Gastrocnemius medialis (tissue), 4 donors: ENCODE measurements at regions not wholly inside any gene's neighbourhood (a gene's known extent, or its start where the extent isn't known, plus 50 kb on each side); places are given as distances from the start of the nearest gene placed in this dataset.
"Not testable (repeated sequence)": the region's sequence is repeated elsewhere in the genome, so short reads cannot be mapped to it uniquely, and the experiment has no call there.

ENCODE experiments used
- ATAC-seq, 2 donors: fragments of 150-250 bp; one replicate each; pipeline ENCODE4 v1.9.1; 2016
- DNase-seq, 2 donors: peaks; one replicate each; pipeline ENCODE4 v3.0.0-alpha.2; 2019
- H3K27ac ChIP-seq, 4 donors: fragments of 200-600 bp; sonication (generic); 1 replicate in 1 of 4; 2 replicates in 3 of 4; pipeline ENCODE4 v1.5.1; 2016 to 2018; ENCODE audit warnings: mild to moderate bottlenecking in 2 of 4, moderate library complexity in 1 of 4
- H3K27me3 ChIP-seq, 3 donors: fragments of 200-600 bp; sonication (generic) in 2 of 3; 1 replicate in 1 of 3; 2 replicates in 2 of 3; pipeline versions ENCODE4 v1.5.1 to v1.6.0; 2016 to 2019; ENCODE audit warnings: mild to moderate bottlenecking in 1 of 3, moderate library complexity in 1 of 3
- H3K36me3 ChIP-seq, 2 donors: fragments of 200-600 bp; sonication (generic) in 1 of 2; one replicate each; pipeline ENCODE4 v1.5.1; 2017 to 2018
- H3K4me1 ChIP-seq, 2 donors: fragments of 200-600 bp; sonication (generic) in 1 of 2; one replicate each; pipeline ENCODE4 v1.5.1; 2016 to 2017; ENCODE audit warnings: mild to moderate bottlenecking in 2 of 2
- H3K4me3 ChIP-seq, 4 donors: fragments of 200-600 bp; sonication (generic) in 3 of 4; 1 replicate in 1 of 4; 2 replicates in 3 of 4; pipeline ENCODE4 v1.5.1; 2016 to 2019; ENCODE audit warnings: mild to moderate bottlenecking in 2 of 4
- H3K9me3 ChIP-seq, 3 donors: fragments of 200-600 bp; sonication (generic) in 2 of 3; 1 replicate in 1 of 3; 2 replicates in 2 of 3; pipeline ENCODE4 v1.5.1; 2016 to 2019
- POLR2A ChIP-seq, 2 donors: fragments of 450-650 bp; IDR thresholded peaks; one replicate each; pipeline ENCODE4 v1.6.1; 2017; ENCODE audit warnings: antibody characterized with exemption in 2 of 2, mild to moderate bottlenecking in 2 of 2, moderate library complexity in 2 of 2
- in situ Hi-C, 4 donors: fragments of 200-750 bp; cut with MboI; loops; one replicate each; pipeline versions ENCODE4 v1.15.0 to v1.8.0; 2017; ENCODE audit warnings: low sequenced_read_pairs in 4 of 4
- intact Hi-C: fragments of 100-400 bp; cut with DNase I; formaldehyde crosslinking; loops from one replicate; pipeline ENCODE4 v1.15.1; 2023; ENCODE audit warnings: low total_unique reads
- TF ChIP-seq, protein P1 (sequence below), 5 experiments: fragments of 450-650 bp in 3 of 5; fragments of 200-600 bp in 2 of 5; sonication (generic) in 2 of 5; IDR thresholded peaks in 4 of 5; conservative IDR thresholded peaks in 1 of 5; 1 replicate in 4 of 5; 2 replicates in 1 of 5; pipeline ENCODE4 v1.5.1; 2016 to 2019; ENCODE audit warnings: antibody characterized with exemption in 5 of 5, mild to moderate bottlenecking in 3 of 5, moderate library complexity in 3 of 5

DNA sequence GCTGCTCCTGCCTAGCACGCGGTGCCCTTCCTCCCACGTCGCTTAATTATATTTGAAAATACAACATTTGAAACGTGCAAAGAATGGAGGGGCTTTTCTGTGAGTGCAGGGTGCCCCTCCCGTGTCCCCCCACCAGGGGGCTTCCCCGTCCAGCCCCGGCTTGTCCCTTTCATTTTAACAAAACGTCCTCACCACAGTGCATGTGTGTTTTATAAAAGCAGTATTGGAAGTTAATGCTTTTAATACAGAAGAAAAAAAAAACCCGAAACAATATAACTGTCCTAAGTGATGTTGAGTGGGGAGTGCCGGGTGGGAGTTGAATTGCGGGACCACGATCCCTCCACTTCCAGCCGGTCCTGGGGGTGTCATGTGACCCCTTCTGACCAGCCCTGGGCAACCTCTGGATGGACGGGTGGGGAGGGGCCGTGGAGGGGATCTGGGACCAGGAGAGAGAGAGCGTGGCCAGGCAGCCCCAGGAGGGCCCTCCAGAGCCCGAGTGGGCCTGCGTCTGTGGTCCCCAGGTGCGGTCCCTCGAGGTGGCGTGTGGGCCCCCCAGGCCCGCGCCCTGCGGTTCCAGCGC, 155.3 kb downstream of the TMEM121 start:
- H3K4me1 ChIP-seq, intact Hi-C loops, H3K27me3 ChIP-seq, H3K27ac ChIP-seq, H3K4me3 ChIP-seq, H3K9me3 ChIP-seq, DNase-seq, in situ Hi-C loops, H3K36me3 ChIP-seq, ATAC-seq: not testable (repeated sequence)

GRCh38 chr14:105682442-105682841, 156.1 kb downstream of the TMEM121 start:
- H3K27me3 ChIP-seq, intact Hi-C loops, DNase-seq, H3K9me3 ChIP-seq, ATAC-seq, in situ Hi-C loops, H3K27ac ChIP-seq, H3K4me3 ChIP-seq, H3K36me3 ChIP-seq, H3K4me1 ChIP-seq: not testable (repeated sequence)

- TF ChIP-seq POLR2A (IDR thresholded peaks at IDR 0.05), result no peak
- DNase-seq (no peak), ATAC-seq (no peak)
- no peak overlapping the region for H3K4me3 ChIP-seq
- no peaks in the 10 kb centered on the region for H3K4me1 ChIP-seq
- in situ Hi-C loops, result no loop called here
- H3K27me3 ChIP-seq, result no peaks in the 10 kb centered on the region
- intact Hi-C loops, result no loop called here
- H3K36me3 ChIP-seq, result no peaks in the 10 kb centered on the region
- no peak overlapping the region for H3K27ac ChIP-seq
- H3K9me3 ChIP-seq, result no peaks in the 10 kb centered on the region
These were observed 156.7 kb downstream of the TMEM121 start for GRCh38 chr14:105682956-105683570.

GRCh38 chr14:105684056-105684455, 157.7 kb downstream of the TMEM121 start:
- H3K4me1 ChIP-seq, in situ Hi-C loops, H3K9me3 ChIP-seq, H3K4me3 ChIP-seq, ATAC-seq, H3K36me3 ChIP-seq, H3K27ac ChIP-seq, H3K27me3 ChIP-seq, intact Hi-C loops, DNase-seq: not testable (repeated sequence)

- H3K4me1 ChIP-seq, DNase-seq, ATAC-seq, H3K27me3 ChIP-seq, intact Hi-C loops, in situ Hi-C loops, H3K36me3 ChIP-seq, H3K9me3 ChIP-seq, H3K4me3 ChIP-seq, H3K27ac ChIP-seq: not testable (repeated sequence)
These were observed 158.2 kb downstream of the TMEM121 start for GRCh38 chr14:105684597-105684996.

GRCh38 chr14:105685003-105685402, 158.6 kb downstream of the TMEM121 start:
- intact Hi-C loops, result no loop called here
- H3K9me3 ChIP-seq, result no peaks in the 10 kb centered on the region

GRCh38 chr14:105685605-105686004, 159.2 kb downstream of the TMEM121 start:
- H3K9me3 ChIP-seq, H3K36me3 ChIP-seq, intact Hi-C loops, H3K4me3 ChIP-seq, H3K4me1 ChIP-seq, H3K27ac ChIP-seq, ATAC-seq, in situ Hi-C loops, H3K27me3 ChIP-seq, DNase-seq: not testable (repeated sequence)

More at GRCh38 chr14:105685003-105685402, 158.6 kb downstream of the TMEM121 start:
- no peaks in the 10 kb centered on the region for H3K27me3 ChIP-seq
- no peak overlapping the region for H3K27ac ChIP-seq
- no peak for ATAC-seq
- TF ChIP-seq POLR2A (IDR thresholded peaks at IDR 0.05), result no peak
- TF ChIP-seq, protein P1, sequence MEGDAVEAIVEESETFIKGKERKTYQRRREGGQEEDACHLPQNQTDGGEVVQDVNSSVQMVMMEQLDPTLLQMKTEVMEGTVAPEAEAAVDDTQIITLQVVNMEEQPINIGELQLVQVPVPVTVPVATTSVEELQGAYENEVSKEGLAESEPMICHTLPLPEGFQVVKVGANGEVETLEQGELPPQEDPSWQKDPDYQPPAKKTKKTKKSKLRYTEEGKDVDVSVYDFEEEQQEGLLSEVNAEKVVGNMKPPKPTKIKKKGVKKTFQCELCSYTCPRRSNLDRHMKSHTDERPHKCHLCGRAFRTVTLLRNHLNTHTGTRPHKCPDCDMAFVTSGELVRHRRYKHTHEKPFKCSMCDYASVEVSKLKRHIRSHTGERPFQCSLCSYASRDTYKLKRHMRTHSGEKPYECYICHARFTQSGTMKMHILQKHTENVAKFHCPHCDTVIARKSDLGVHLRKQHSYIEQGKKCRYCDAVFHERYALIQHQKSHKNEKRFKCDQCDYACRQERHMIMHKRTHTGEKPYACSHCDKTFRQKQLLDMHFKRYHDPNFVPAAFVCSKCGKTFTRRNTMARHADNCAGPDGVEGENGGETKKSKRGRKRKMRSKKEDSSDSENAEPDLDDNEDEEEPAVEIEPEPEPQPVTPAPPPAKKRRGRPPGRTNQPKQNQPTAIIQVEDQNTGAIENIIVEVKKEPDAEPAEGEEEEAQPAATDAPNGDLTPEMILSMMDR (IDR thresholded peaks at IDR 0.05 in 4 of 5, conservative IDR thresholded peaks at IDR 0.05 in 1 of 5), result no peak
- no peaks in the 10 kb centered on the region for H3K36me3 ChIP-seq
- DNase-seq, result no peak
- H3K4me3 ChIP-seq, result no peak overlapping the region
- in situ Hi-C loops, result no loop called here
- H3K4me1 ChIP-seq, result no peaks in the 10 kb centered on the region

DNA sequence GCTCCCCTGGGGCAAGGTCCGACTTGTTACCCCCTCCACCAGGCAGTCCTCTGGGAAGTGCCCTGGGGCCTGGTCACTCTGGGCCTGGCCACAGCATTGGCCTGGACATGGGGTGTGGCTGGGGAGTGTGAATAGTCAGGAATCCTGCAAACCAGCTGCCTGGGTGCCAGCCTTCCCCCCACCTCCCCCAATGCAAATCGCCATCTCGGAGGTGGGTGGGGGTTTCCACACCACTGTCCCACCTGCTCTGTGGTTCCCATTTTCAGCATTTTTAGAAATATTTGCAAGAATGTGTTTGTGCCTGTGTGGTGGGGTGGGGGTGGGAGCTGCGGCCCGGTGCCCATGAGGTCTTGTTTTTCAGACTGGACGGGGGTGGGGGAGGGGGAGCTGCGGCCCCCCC, 159.7 kb downstream of the TMEM121 start:
- H3K4me1 ChIP-seq, intact Hi-C loops, H3K27me3 ChIP-seq, H3K4me3 ChIP-seq, H3K9me3 ChIP-seq, DNase-seq, H3K27ac ChIP-seq, ATAC-seq, in situ Hi-C loops, H3K36me3 ChIP-seq: not testable (repeated sequence)

- H3K27ac ChIP-seq, H3K4me3 ChIP-seq, intact Hi-C loops, DNase-seq, H3K4me1 ChIP-seq, H3K9me3 ChIP-seq, in situ Hi-C loops, H3K36me3 ChIP-seq, ATAC-seq, H3K27me3 ChIP-seq: not testable (repeated sequence)
These were observed 160.2 kb downstream of the TMEM121 start for GRCh38 chr14:105686462-105687170.

DNA sequence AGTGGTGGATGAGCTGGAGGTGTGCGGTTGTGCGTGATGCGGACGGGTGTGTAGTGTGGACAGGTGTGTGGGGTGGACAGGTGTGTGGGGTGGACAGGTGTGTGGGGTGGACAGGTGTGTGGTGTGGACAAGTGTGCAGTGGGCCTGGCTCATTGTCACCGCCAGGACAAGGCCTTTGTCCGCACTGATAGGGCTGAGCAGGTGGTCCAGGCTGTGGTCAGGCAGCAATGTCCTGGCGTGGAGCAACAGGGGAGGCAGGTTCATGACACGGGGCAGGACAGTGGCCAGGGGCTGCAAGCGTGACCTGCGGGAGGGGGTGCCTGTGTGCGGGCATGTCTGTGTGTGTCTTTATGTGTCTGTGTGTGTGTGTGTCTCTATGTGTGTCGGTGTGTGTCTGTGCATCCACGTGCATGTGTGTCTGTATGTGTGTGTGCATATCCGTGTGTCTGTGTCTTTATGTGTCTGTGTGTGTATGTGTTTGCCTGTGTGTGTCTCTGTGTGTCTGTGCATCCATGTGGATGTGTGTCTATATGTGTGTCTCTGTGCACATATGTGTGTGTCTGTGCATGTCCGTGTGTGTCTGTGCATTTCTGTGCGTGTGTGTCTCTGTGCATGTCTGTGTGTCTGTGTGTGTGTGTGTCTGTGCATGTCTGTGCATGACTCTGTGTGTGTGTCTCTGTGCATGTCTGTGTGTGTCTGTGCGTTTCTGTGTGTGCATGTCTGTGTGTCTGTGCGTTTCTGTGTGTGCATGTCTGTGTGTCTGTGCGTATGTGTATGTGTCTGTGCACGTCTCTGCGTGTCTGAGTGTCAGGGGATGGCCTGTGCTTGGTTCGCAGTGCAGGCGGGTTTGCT, 161.0 kb downstream of the TMEM121 start:
- intact Hi-C loops, in situ Hi-C loops, H3K36me3 ChIP-seq, H3K4me3 ChIP-seq, H3K27ac ChIP-seq, H3K4me1 ChIP-seq, H3K27me3 ChIP-seq, DNase-seq, H3K9me3 ChIP-seq, ATAC-seq: not testable (repeated sequence)
